HG03196 (cell line): ENCODE measurements at regions not wholly inside any gene's neighbourhood (a gene's known extent, or its start where the extent isn't known, plus 50 kb on each side); places are given as distances from the start of the nearest gene placed in this dataset.
"Not testable (repeated sequence)": the region's sequence is repeated elsewhere in the genome, so short reads cannot be mapped to it uniquely, and the experiment has no call there.

Experiments used
- ATAC-seq: cut with Tn5 transposase; IDR thresholded peaks from one replicate; pipeline ENCODE4 v1.9.1; 2021; ENCODE audit not compliant: unreplicated experiment

- no peak for ATAC-seq
Measured at GRCh38 chr2:2660789-2661355, 329.8 kb upstream of the MYT1L start.

GRCh38 chr2:2657121-2657962 is 326.3 kb upstream of the MYT1L start:
- ATAC-seq, result no peak

- ATAC-seq, result no peak
Measured at GRCh38 chr2:2656115-2657011, 325.3 kb upstream of the MYT1L start.

- ATAC-seq, result no peak
Measured at GRCh38 chr2:2655453-2656114, 324.5 kb upstream of the MYT1L start.

GRCh38 chr2:2653231-2653630 is 322.2 kb upstream of the MYT1L start:
- no peak for ATAC-seq

GRCh38 chr2:2650608-2651375 is 319.7 kb upstream of the MYT1L start:
- no peak for ATAC-seq

- ATAC-seq, result no peak
Measured at GRCh38 chr2:2649109-2650072, 318.3 kb upstream of the MYT1L start.

- ATAC-seq, result no peak
Measured at GRCh38 chr2:2648094-2648493, 317.0 kb upstream of the MYT1L start.

- no peak for ATAC-seq
Measured at GRCh38 chr2:2647141-2647541, 316.1 kb upstream of the MYT1L start.

GRCh38 chr2:2646433-2647051 is 315.5 kb upstream of the MYT1L start:
- ATAC-seq, result no peak

- no peak for ATAC-seq
Measured at GRCh38 chr2:2645162-2645855, 314.2 kb upstream of the MYT1L start.

GRCh38 chr2:2644751-2645150 is 313.7 kb upstream of the MYT1L start:
- not testable (repeated sequence) for ATAC-seq

- no peak for ATAC-seq
Measured at GRCh38 chr2:2644040-2644439, 313.0 kb upstream of the MYT1L start.

- no peak for ATAC-seq
Measured at GRCh38 chr2:2642906-2643890, 312.1 kb upstream of the MYT1L start.

- no peak for ATAC-seq
Measured at GRCh38 chr2:2641541-2642410, 310.7 kb upstream of the MYT1L start.

- no peak for ATAC-seq
Measured at GRCh38 chr2:2640818-2641217, 309.7 kb upstream of the MYT1L start.
